IPS-NIHi11 (cell line): ENCODE measurements at regions not wholly inside any gene's neighbourhood (a gene's known extent, or its start where the extent isn't known, plus 50 kb on each side); places are given as distances from the start of the nearest gene placed in this dataset.

Source experiments
- DNase-seq: peaks from one replicate; pipeline ENCODE4 v3.0.0; 2012; ENCODE audit warnings: mixed read lengths, low spot score

DNA sequence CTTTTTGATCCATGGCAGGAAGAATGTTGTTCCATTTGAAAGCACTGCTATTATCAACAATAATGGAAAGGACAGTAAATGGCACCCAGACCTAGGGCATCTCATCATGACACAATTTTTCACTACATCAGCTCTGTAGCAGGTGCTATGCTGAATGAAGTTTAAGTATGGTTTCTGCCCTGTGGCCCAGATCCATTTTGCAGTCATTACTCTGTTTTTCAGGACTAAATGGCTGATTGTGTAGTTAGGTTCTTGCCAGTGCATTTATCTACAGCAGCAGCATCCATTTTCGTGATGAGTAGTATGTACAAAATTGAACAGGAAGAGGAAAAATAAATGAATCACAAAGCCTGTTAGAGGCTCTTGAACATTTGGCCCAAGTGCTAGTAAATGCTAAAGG lies 270.5 kb upstream of the CD180 start:
- DNase-seq: no peak

DNA sequence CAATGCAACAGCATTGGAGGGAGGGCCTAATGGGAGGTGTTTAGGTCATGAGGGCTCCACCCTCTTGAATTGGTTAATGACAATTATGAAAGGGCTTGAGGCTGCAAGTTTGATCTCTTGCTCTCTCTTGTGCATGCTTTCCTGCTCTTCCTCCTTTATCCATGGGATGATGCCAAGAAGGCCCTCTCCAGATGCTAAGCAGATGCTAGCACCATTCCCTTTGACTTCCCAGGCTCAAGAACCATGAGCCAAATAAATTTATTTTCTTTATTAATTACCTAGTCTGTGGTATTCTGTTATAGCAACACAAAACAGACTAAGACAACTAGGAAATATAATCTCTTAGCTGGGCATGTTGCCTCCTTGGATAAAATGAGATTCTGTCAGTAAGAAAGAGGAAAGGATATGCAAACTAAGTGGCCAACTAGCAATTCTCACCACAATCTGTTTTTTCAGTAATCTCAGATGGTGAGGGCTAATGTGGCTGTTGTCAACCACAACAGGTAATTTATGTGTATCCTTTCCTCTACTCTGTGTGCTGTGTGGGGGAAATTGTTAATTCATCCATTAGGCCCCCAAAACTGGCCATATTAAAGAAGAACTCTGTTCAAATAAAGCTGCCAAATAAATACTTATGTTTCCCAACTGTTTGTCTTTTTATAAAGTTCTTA lies 269.1 kb upstream of the CD180 start:
- DNase-seq: no peak

DNA sequence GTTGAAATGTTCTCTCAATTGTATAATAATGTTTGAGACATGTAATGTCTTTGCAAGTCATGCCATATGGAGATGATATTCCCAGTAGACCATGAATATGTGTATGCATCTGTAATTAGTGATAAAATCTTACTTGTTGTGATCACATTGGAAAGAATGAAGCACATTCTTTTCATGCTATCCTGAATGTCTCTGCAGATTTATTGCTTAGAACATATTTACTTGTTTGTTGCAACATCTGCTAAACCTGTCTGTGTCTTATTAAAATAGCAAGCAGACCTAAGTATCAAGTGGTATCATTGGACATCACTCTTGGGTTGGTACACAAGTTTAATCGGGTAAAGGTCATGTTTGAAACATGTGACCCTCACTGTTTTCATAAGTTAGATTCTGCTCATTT lies 265.5 kb upstream of the CD180 start:
- no peak for DNase-seq

GRCh38 chr5:67459253-67459652 lies 262.7 kb upstream of the CD180 start:
- DNase-seq: no peak

DNA sequence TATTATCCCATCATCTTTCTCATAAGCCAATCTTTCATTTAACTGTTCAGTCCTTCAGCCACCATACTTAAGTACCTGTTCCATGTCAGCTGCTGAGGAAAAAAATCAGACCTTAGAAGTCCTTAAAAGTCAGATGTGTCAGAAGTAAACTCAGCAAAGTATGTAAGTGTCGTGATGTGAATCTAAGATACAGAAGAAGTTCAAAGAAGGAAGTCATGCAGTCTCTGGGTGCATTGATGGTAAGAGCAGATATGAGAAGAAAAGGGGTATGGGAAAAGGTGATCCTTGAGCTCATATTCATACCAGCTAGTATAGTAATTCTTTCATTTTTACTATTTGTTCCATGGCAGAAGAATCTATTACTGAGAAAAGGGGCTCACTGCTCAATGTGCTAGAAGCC lies 259.4 kb upstream of the CD180 start:
- no peak for DNase-seq

DNA sequence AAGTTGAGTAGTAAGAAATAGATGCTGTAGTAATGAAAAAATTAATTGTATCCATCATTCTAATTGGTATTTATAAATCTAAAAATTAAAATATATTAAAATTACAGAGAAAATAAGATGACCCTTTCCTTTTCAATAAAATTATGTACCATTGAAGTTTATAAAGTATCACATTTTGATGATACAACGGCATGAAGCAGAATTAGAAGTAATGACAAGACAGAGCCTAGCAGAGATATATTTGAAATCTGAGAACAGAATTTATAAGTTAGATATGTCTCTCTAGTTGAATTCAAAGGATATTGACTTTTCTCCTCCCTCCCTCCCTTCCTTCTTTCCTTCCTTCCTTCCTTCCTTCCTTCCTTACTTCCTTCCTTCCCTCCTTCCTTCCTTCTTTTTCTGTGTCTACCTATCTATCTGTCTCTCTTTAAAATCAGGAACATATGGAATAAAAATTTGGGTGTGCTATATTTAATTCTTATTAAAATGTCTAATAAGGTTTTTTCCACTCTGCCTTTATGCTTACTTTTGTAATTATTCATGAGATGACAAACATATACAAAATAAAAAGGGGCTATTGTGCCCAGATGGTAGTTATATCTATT lies 258.5 kb upstream of the CD180 start:
- DNase-seq: no peak

DNA sequence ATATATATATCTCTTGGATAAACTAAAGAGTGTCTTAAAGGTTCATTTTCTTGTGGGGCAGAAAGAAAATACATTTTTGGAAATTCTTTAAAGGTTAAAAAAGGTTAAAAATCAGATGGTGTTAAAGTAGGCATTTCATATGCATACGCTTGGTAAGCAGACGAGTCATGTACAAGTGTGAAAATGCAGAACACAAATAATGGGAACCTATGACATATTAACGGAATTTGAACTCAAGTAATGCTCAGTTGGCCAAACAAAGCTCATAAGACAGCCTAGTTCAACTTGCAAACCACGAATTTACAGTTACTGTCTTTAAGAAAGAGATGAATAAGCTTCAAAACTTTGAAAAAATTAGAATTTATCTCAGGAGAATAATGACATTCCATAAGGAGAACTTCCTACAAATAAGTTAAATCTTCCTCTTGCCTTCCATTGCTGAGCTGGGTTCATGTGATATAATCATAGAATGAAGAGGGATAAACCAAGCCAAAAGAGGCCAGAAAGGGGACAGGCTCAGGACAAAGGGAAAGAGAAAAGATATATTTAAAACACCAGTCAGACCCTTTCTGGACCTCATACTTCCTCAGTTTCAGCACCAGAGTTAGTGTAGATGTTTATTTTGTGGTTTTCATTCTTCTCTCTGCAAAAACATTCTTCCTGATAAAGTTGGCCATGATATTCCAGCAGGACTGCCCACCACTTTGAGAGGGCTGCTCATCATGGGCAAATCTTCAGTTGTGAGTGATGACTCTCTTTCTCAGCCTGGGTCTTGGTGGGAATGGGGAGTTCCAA lies 256.7 kb upstream of the CD180 start:
- no peak for DNase-seq

DNA sequence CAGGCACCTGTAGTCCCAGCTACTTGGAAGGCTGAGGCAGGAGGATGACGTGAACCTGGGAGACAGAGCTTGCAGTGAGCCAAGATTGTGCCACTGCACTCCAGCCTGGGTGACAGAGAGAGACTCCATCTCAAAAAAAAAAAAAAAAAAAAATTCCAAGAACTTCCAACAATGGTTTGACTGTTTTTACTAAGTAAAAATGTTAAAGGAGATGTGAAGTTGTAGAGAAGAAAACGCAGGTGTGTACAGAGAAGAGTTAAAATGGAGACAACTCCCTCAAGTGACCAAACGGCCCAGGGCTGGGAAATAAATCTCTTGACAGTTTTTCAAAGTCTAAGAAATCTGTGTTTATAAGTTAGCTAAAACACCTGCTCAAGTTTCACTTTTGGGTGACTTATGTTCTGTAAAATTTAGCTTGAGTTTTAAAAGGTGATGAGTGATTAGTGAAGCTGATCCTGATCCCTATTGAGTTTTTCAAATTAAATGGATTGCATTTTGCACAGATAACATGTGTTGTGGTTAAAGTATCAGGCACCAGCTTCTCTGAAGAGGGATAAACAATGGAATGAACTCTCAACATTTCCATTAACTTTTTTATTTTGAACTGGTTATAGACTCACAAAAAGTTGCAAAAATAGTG lies 255.2 kb upstream of the CD180 start:
- no peak for DNase-seq

DNA sequence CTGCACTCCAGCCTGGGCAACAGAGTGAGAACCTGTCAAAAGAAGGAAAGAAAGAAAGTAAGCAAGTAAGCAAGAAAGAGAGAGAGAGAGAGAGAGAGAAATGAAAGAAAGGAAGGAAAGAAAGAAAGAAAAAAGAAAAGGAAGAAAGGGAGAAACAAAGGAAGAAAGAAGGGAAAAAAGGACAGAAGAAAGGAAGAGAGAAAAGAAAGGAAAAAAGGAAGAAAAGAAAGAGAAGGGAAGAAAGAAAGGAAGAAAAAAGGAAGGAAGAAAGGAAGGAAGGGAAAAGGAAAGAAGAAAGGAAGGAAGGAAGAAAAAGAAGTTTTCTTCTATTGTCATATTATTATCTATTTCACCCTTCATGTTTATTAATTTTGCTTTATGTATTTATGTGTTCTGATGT lies 251.1 kb upstream of the CD180 start:
- DNase-seq: no peak

- DNase-seq: no peak
Measured at GRCh38 chr5:67437905-67438845, 241.6 kb upstream of the CD180 start.

GRCh38 chr5:67435032-67435431 lies 238.4 kb upstream of the CD180 start:
- DNase-seq: no peak

DNA sequence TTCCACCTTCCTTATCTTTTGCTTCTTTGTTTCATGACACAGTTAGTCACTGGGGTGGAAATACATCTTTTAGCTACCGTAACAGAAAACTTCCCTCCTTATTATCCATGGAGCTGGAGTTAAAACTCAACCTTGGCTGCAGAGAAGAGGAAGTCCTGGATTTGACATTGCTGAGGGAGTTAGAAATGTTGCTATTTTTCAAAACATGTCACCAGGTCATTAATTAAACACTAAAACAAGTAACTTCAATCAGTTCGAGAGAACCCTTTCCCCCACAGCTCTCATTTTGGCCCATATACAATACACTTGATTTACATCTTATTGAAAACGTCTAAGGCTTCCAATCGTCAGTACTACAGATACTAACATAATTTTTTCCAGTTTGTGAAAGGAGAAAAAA lies 237.9 kb upstream of the CD180 start:
- DNase-seq: no peak

DNA sequence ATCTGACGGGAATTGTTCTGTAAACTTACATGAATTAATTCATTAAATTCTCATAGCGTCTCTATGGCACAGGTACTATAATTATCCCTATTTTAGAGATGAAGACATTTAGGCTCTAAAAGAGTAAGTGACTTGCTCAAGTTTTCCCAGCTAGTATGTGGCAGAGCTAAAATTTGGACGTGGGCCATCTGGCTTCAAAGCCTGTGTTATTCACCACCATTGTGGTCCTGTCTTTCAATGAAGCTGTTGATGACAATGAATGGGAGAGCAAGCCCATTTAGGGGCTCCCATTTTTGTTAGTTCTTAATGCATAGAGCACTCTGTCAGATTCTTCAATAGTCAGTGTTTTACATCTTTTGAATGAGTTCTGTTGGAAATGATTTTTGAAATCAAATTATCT lies 236.0 kb upstream of the CD180 start:
- DNase-seq: no peak

- DNase-seq: no peak
Measured at GRCh38 chr5:67431191-67431590, 234.6 kb upstream of the CD180 start.

- DNase-seq: no peak
Measured at GRCh38 chr5:67427850-67428298, 231.3 kb upstream of the CD180 start.

DNA sequence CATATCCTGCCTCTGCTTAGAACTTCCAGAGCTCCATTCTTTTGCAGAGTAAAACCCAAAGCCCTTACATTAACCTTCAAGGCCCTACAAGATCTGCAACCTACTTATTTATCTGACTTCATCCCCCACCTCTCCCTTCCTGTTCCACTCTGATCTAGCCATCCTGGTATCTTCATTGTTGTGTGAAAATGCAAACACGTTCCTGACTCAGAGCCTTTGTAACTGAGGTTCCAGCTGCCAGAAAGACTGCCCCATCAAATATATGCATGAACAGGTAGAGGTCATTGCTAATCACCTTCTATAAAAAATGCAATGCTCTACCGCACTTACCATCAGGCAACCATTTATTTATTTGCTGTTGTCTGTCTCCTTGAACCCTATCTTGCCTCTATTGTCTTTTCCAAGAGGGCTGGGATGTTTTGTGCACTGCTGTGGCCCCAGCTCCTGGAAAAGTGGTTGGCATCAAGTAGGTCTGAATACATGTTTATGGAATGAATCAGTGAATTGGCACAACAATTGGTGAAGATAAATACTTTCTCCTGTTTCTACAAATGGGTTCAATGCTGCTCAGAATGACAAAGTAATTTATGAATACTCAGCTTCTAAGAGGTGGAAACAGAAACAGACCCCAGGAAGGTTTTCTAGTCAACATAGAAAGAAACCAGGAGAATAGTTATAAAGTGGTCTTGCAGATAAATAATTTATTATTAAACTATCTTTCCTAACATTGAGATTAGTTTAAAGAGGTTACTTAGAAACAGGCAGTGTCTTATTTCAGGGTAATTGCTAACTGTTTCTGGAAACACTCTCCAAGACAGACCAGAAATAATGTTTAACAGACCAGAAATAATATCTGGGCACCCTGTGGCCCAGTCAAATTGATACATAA lies 230.6 kb upstream of the CD180 start:
- DNase-seq: no peak

- DNase-seq: no peak
Measured at GRCh38 chr5:67425514-67425913, 228.9 kb upstream of the CD180 start.

DNA sequence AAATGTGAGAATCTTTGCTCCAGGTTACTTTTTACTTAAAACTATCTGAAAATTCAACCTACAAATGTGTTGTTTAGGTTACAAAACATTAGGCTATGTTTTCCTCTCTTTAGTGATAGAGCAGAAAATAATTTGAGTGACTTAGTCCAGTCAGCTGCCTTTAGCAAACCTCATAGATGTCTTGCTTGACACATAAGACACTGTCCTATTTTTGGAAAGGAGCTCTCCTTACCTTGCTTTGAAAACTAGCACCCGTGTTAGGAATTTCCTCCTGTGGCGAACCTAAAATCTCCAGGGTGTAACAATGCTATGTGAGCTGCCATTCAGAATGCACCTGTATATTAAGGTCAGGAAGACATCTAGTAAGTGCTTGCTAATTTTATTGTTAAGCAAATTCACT lies 221.2 kb upstream of the CD180 start:
- DNase-seq: no peak

DNA sequence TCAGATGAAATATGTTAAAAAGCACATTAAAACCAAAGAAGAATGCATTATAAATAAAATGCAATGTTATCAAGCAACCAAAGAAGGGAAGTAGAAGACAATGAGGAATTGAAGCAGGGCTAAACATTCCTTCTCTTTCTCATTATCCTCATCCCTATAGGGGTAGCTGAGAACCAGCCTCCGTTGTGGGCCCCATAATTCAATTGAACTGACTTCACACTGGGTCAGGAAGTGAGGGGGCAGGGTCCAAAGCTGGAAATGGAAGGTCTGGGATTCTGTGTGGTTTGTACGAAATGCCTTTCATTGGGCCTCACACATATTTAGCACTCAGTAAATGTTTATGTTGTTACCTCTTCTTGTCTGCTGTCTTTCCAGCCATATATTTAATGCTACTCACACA lies 220.4 kb upstream of the CD180 start:
- DNase-seq: no peak

DNA sequence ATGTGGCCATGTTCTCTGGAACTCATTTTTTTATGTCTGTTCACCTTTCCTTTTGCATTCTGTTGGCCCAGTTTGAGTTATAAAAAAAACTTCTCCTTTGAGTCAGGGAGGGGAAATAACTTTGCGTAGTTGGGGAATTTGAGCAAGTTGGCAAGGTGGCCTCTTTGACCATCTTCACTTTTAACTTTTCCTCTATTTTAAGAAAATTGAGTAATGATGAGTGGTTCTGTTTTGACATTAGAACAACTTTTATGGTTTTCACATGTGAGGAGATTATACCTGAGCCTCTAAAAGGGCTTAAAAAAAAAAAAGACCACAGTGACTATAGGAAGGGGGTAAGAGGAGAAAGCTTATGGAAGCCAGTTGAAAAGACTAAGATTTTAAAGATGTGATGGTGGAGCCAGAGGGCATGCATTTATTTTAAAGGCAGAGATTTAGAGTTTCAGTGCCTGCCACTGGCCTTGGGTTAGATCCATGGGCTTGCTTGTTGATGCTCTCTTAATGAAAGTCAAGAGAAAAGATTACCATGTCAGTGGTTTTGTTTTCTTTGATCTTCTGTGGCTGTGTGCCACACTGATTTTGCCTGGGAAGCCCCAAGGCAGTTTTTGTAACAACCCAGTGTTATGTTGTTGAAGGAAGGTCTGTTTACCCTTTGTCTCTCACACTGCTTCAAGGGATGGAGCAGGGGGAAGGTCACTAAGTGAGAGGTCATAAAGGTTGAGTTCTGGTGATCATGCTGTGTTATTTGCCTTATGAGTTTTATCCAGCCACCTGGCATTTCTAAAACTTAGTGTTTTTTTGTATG lies 219.7 kb upstream of the CD180 start:
- DNase-seq: no peak
